IPS DF 4.7 (cell line): ENCODE measurements at regions not wholly inside any gene's neighbourhood (a gene's known extent, or its start where the extent isn't known, plus 50 kb on each side); places are given as distances from the start of the nearest gene placed in this dataset.

Source experiments
- DNase-seq: peaks from one replicate; pipeline ENCODE4 v3.0.0-alpha.2; 2013; ENCODE audit warnings: low spot score; ENCODE audit errors: extremely low read depth

DNA sequence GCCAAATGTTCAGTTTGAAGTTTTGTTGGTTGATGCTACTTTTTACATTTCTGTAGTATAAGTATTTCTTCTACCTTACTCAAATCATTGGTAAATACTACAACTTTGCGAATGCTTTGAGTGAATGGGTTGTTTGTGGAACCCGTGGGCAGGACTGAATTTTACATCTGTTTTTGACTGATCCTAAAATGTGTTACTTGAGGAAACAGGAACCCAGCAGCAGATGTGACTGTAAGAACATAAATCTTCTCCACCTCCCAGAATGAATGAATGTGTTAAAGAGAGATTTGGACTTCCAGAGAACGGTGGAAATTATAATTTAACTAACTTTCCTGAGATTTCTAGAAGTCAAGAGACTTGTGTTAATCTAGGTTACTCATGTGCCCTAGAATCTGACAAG, 728.5 kb upstream of the MARCKS start:
- DNase-seq, result no peak

GRCh38 chr6:113129991-113130390, 727.2 kb upstream of the MARCKS start:
- no peak for DNase-seq

GRCh38 chr6:113137426-113137825, 719.7 kb upstream of the MARCKS start:
- DNase-seq, result no peak

DNA sequence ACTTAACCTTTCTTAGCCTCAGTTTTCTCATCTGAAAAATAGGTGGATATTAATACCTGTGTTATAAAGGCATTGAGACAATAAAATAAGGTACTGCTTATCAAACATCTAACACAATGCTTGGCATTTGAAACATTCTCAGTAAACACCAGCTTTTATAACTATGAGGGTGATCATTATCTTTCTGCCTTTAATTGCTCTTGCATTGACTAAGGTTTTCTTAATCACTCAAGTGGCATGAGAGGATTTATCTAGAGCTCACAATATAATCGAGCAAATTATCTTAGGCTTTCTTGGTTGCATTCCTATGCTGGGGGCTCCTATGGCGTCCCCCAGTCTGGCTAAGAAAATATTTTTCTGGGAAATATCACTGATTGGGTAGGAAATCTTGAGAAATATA, 716.4 kb upstream of the MARCKS start:
- no peak for DNase-seq

DNA sequence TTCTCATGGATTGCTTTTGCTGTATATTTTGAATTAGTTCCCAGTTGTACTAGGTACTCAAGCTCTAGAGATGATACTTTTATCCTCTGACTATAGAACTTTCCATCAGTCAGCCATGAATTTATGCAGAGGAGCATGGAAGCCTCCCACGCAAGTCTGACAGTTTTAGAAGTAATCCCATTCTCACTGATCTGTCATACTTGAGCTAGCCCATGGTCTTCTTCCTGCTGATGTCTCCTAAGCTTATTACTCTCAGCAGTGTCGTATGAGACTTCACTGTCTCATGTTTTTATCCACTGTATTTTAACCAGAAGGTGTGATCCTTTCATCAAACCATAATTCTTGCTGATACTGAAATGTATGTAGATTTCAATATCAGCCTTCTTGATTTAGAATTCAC, 715.2 kb upstream of the MARCKS start:
- no peak for DNase-seq

- no peak for DNase-seq
Measured at GRCh38 chr6:113142671-113143174, 714.4 kb upstream of the MARCKS start.

DNA sequence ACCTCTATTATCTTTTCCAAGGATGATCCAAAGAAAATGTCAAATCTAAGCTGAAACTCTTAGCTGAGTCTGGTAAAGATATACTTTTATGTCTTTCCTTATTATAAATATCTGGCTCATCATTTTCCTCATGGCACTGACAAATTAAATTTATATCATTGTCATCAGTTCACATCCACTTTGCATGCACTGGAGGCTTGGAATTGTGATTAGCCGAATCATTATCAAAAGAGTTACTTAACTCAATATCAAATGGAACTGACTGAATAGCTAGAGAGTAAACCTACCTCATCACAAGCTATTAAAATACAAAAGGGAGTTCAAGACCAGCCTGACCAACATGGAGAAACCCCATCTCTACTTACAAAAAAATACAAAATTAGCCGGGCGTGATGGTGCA, 713.9 kb upstream of the MARCKS start:
- DNase-seq, result no peak

GRCh38 chr6:113144117-113144516, 713.0 kb upstream of the MARCKS start:
- no peak for DNase-seq

DNA sequence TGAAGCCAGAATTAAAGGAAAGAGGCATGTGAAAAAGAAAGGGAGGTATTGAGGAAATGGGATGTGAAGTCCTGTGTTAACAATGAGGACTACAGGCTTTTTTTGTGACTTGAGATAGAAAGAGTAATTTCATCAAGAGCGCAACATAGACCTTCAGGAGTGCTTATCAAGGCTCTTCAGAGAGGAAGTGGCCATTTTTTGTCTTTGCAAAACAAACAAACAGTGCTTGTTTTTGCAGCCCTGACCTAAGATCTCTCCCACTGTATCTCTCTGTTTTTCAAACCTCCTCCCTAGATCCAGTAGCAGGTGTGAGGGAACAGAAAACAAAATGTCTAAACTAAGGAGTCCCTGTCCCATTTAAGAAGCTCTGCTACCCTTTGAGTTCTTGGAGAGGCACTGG, 710.3 kb upstream of the MARCKS start:
- DNase-seq, result no peak

DNA sequence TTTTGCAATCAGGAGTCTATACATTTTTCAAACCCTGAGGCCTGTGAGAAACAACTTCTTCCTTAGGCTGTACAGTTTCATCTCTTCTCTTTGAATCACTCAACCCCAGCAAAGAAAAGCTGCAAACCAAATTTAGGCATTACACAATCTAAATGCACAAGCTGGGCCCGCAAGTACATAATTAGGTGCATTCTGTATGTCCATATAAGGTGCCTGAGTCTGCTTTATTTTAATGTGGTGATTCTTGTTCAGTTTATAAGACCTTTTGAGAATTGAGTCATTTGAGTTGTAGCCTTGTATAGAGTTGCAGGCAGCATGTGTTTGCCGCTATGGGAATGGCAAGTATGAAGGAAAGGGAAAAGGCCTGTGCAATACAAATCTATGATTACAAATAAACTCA, 709.6 kb upstream of the MARCKS start:
- DNase-seq, result no peak

DNA sequence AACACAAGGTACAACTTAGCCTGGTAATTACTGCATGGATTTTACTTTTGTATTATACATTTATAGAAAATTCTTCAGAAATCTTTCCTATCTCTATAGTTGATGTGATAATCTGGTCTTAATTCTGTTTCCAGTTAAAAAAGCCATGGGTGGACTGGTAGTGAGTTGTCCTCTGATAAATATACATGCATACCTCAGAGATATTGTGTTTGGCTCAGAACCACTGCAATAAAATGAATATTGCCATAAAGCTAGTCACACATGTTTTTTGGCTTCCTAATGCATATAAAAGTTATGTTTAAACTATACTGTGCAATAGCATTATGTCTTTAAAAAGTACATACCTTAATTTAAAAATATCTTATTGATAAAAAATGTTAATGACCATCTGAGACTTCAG, 708.6 kb upstream of the MARCKS start:
- no peak for DNase-seq

DNA sequence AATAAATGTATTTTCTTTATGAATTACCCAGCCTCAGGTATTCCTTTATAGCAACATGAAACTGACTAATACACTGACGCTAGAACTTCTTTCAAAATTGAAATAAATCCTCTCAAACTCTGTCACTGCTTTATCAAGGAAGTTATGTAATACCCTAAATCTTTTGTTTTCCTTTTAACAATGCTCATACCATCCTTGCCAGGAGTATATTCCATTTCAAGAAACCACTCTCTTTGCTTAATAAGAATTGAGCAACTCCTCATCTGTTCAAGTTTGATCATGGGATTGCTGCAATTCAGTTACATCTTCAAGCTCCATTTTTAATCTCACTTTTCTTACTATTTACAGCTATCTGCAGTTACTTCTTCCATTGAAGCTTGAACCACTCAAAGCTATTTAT, 707.6 kb upstream of the MARCKS start:
- DNase-seq, result no peak

- no peak for DNase-seq
Measured at GRCh38 chr6:113160306-113161017, 696.7 kb upstream of the MARCKS start.

DNA sequence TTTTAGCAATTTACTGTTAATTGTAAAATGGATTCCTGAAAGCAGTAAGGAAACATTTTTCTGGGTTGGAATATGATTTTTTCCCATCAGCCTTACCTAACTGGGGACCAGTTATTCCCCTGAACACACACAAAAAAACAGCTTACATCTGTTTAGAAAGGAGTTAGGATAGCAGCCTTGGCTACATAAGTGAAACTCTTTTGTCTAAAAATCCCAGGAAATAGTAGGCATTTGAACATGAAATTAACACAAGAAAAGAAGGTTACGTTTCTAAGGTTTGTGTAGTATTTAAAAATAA, 696.2 kb upstream of the MARCKS start:
- no peak for DNase-seq

DNA sequence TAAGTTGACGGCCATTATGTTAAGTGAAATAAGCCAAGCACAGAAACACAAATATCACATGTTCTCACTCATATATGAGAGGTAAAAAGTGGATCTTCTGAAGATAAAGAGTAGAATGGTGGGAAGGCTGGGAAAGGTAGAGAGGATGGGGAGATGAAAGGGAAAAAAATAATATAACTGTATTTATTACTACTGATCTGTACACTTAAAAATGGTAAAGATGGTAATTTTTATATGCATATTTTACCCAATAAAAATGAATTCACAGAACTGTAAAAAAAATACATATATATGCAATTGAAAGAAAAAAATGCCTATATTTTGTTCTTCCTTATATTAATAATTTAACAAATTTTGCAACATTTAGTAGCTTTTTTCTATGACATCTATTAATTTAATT, 694.4 kb upstream of the MARCKS start:
- DNase-seq, result no peak

- DNase-seq, result no peak
Measured at GRCh38 chr6:113168057-113168456, 689.1 kb upstream of the MARCKS start.

GRCh38 chr6:113169484-113169883, 687.7 kb upstream of the MARCKS start:
- DNase-seq, result no peak

GRCh38 chr6:113170454-113170853, 686.7 kb upstream of the MARCKS start:
- DNase-seq, result no peak

- DNase-seq, result no peak
Measured at GRCh38 chr6:113171882-113172281, 685.3 kb upstream of the MARCKS start.

- DNase-seq, result no peak
Measured at GRCh38 chr6:113172531-113172966, 684.6 kb upstream of the MARCKS start.

DNA sequence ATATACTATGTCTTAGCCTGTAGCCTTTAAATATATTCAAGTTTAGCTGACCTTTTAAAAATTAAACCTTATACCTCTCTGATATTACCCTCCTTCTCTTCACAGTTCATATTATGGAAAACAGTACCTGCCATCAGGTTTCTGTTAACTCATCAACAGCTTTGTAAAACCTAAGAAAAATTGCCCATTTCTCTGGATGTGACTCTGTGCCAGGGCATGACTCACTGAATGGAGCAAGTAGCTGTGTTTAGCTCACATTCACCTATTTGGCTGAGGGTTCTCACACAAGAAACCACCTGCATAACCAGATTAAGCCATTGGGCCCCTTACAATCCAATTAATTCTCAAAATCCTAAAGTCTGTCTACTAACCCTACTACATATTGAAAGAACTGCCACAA, 678.8 kb upstream of the MARCKS start:
- no peak for DNase-seq

DNA sequence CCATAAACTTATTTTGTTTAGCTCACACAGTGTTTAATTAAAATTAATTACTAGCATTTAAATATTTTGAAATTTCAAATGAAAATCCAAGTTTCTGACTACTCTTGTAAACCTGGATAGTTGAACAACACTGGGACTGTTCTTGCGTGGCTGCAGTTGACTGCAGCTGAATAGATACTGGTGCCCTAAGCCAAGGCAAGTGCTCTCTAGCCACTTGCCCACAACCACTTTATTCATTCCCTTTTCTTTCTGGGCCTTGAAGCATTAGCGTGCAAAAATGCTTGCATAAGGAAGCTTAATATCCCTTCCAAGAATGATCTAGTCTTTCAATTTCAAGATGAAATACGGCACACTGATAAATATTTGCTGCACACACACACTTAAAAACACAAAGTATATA, 676.0 kb upstream of the MARCKS start:
- DNase-seq, result no peak

GRCh38 chr6:113182370-113183141, 674.6 kb upstream of the MARCKS start:
- DNase-seq, result no peak
